Adrenal gland (tissue), 5 donors: ENCODE measurements at regions not wholly inside any gene's neighbourhood (a gene's known extent, or its start where the extent isn't known, plus 50 kb on each side); places are given as distances from the start of the nearest gene placed in this dataset.

Experiments
- CTCF ChIP-seq, 6 experiments: fragments of 450-650 bp in 4 of 6; fragments of 200-600 bp in 2 of 6; sonication (generic) in 1 of 6; IDR thresholded peaks; 1 replicate in 5 of 6; 2 replicates in 1 of 6; pipeline versions ENCODE4 v1.5.1 to v1.8.0; 2016 to 2021; ENCODE audit warnings: antibody characterized with exemption in 6 of 6, mild to moderate bottlenecking in 2 of 6, moderate library complexity in 1 of 6
- POLR2A ChIP-seq, 2 donors: fragments of 450-650 bp; IDR thresholded peaks; one replicate each; pipeline ENCODE4 v1.6.1; 2017; ENCODE audit warnings: antibody characterized with exemption in 2 of 2, mild to moderate bottlenecking in 2 of 2, moderate library complexity in 1 of 2
- donor health status: DM: no; HTN: no; CAD: no.

- TF ChIP-seq CTCF (IDR thresholded peaks at IDR 0.05), result no peak
- no peak for TF ChIP-seq POLR2A (IDR thresholded peaks at IDR 0.05)
Observed at GRCh38 chr4:97153042-97153441, 990.2 kb downstream of the STPG2 start.
